Activated CD4-positive, alpha-beta T cell treated with anti-CD3 and anti-CD28 coated beads, Interleukin-2, amount 50 U/mL, for 4 hours (primary cell): ENCODE measurements at regions not wholly inside any gene's neighbourhood (a gene's known extent, or its start where the extent isn't known, plus 50 kb on each side); places are given as distances from the start of the nearest gene placed in this dataset.

Source experiments
- DNase-seq, 2 experiments: peaks; one replicate each; pipeline ENCODE4 v3.0.0-alpha.2; 2020

DNA sequence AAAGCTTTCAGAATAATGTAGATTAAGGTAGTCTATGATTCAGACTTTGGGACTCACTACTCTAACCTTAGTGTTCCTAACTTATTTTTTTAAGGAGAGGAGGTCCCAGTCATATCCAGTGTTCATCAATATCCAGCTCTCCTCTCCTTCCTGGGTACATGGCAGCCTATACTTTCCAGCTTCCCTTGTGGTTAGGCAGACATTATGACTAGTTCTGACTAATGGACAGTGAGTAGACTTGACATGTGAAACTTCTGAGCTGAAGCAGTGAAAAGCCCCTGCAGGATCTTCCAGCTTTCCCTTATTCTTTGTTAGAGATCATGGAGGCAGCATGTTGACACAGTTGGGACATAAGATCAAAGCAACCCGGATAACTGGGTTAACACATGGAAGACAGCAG lies 144.2 kb downstream of the PTPRU start:
- no peak for DNase-seq

DNA sequence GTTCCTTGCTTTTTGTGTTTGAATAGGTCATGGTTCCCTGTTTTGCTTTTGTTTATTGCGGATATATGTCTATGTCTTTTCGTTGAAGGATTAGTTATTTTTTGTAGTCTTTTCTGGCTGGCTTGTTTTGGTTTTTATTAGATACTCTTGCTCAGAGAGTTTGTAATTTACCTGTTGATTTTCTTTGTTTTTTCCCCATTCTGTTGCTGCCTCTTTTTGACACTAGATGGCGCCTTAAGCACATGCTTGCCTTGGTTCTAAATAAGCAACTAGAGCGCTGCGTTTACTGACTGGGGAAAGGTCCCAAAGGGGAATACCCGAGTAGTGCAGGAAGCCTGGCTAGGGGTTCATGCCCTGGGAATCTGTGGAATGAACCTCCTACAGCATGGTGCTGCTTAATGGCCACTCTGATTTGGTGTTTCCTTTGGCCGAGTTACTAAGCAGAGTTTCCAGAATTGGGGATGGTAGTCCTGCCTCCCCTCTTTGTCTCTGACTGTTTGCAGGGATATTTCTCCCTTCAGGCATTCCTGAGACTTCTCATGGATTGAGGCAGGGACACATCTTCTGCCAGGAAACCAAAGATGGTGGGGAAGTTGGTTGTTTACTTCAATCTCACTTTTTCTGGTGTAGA lies 143.2 kb downstream of the PTPRU start:
- no peak for DNase-seq
